IMR-90 (cell line): ENCODE measurements at regions not wholly inside any gene's neighbourhood (a gene's known extent, or its start where the extent isn't known, plus 50 kb on each side); places are given as distances from the start of the nearest gene placed in this dataset.

Source experiments
- CTCF ChIP-seq: conservative IDR thresholded peaks from 2 replicates; pipeline ENCODE4 v1.5.1; 2012; ENCODE audit warnings: mild to moderate bottlenecking, low read depth, low read length, improper control_type of control experiment
- MAZ ChIP-seq: IDR thresholded peaks from 2 replicates; pipeline ENCODE4 v1.6.1; 2012; ENCODE audit warnings: low read depth, mild to moderate bottlenecking, low read length, improper control_type of control experiment, moderate library complexity, borderline replicate concordance
- RFX5 ChIP-seq: IDR thresholded peaks from 2 replicates; pipeline ENCODE4 v1.8.0; 2012; ENCODE audit warnings: low read depth, mild to moderate bottlenecking, low read length, moderate library complexity
- USF2 ChIP-seq: fragments of 150-350 bp; IDR thresholded peaks from 2 replicates; pipeline ENCODE4 v1.6.1; 2017; ENCODE audit warnings: mild to moderate bottlenecking, antibody characterized with exemption, low read length, low read depth

GRCh38 chr3:80601479-80601878 is 833.7 kb upstream of the ROBO1 start:
- TF ChIP-seq CTCF (no peak), MAZ (no peak), USF2 (no peak), RFX5 (no peak)
